CD4-positive, alpha-beta T cell (primary cell): ENCODE measurements at regions not wholly inside any gene's neighbourhood (a gene's known extent, or its start where the extent isn't known, plus 50 kb on each side); places are given as distances from the start of the nearest gene placed in this dataset.

Source experiments
- ATAC-seq: fragments of 200-7000 bp; cut with Tn5 transposase; one replicate; pipeline ENCODE4 v1.10.0; 2022; ENCODE audit warnings: mild to moderate bottlenecking; ENCODE audit not compliant: poor library complexity
- CTCF ChIA-PET: fragments of 350-600 bp; sonication (Branson Sonifier 250); formaldehyde crosslinking; loops from one replicate; lab custom pipeline; 2021; ENCODE audit warnings: antibody characterized with exemption, inconsistent platforms; lab: Charles Lee
- POLR2A ChIA-PET: fragments of 350-600 bp; sonication (Branson Sonifier 250); formaldehyde crosslinking; loops from one replicate; lab custom pipeline; 2021; ENCODE audit warnings: antibody characterized with exemption, inconsistent platforms; lab: Charles Lee
- DNase-seq, 14 experiments: peaks; one replicate each; pipeline ENCODE4 v3.0.0-alpha.2; 2013 to 2020; ENCODE audit warnings: mixed read lengths in 2 of 14
- H3K27ac ChIP-seq, 2 donors: one replicate each; pipeline versions ENCODE4 v1.5.1 to v1.7.0; 2013; ENCODE audit warnings: low read length in 2 of 2, low read depth in 1 of 2, mild to moderate bottlenecking in 1 of 2
- H3K27me3 ChIP-seq, 2 experiments: 1 replicate in 1 of 2; 2 replicates in 1 of 2; pipeline versions ENCODE4 v1.6.1 to v1.7.0; 2013; ENCODE audit warnings: low read length in 2 of 2, control low read depth in 1 of 2, mild to moderate bottlenecking in 1 of 2, moderate library complexity in 1 of 2; ENCODE audit not compliant: insufficient read depth in 2 of 2, control insufficient read depth in 1 of 2
- H3K36me3 ChIP-seq: one replicate; pipeline ENCODE4 v1.6.1; 2013; ENCODE audit warnings: low read length, control low read depth; ENCODE audit not compliant: insufficient read depth
- H3K4me1 ChIP-seq: one replicate; pipeline ENCODE4 v1.6.1; 2013; ENCODE audit warnings: low read length, control low read depth; ENCODE audit not compliant: insufficient read depth
- H3K4me3 ChIP-seq: one replicate; pipeline ENCODE4 v1.5.1; 2013; ENCODE audit warnings: mild to moderate bottlenecking, low read length, moderate library complexity
- H3K9me3 ChIP-seq, 2 experiments: 1 replicate in 1 of 2; 2 replicates in 1 of 2; pipeline versions ENCODE4 v1.6.1 to v1.7.0; 2013; ENCODE audit warnings: low read length in 2 of 2, mild to moderate bottlenecking in 2 of 2, control low read depth in 1 of 2, moderate library complexity in 1 of 2; ENCODE audit not compliant: control insufficient read depth in 1 of 2, insufficient read depth in 1 of 2
- H3K27ac Mint-ChIP-seq: one replicate; pipeline ENCODE4 v1.8.0; 2020; ENCODE audit warnings: mixed read lengths
- H3K27me3 Mint-ChIP-seq: one replicate; pipeline ENCODE4 v1.8.0; 2021; ENCODE audit warnings: mixed read lengths
- H3K36me3 Mint-ChIP-seq: one replicate; pipeline ENCODE4 v1.8.0; 2021; ENCODE audit warnings: low read depth, mixed read lengths
- H3K4me1 Mint-ChIP-seq: one replicate; pipeline ENCODE4 v1.8.0; 2021; ENCODE audit warnings: low read depth, mixed read lengths
- H3K4me3 Mint-ChIP-seq: one replicate; pipeline ENCODE4 v1.8.0; 2020; ENCODE audit warnings: mild to moderate bottlenecking, mixed read lengths
- H3K9me3 Mint-ChIP-seq: one replicate; pipeline ENCODE4 v1.8.0; 2020; ENCODE audit warnings: mixed read lengths
- intact Hi-C, 2 experiments: fragments of 100-400 bp; cut with DNase I in 1 of 2; cut with micrococcal nuclease in 1 of 2; formaldehyde crosslinking; loops; one replicate each; pipeline versions ENCODE4 v1.15.1 to v1.9.0; 2023 to 2025; cut with DNase I, micrococcal nuclease
- TF ChIP-seq, protein P1 (sequence below): fragments of 200-600 bp; IDR thresholded peaks from one replicate; pipeline ENCODE4 v1.8.0; 2022; ENCODE audit warnings: antibody characterized with exemption, mild to moderate bottlenecking

DNA sequence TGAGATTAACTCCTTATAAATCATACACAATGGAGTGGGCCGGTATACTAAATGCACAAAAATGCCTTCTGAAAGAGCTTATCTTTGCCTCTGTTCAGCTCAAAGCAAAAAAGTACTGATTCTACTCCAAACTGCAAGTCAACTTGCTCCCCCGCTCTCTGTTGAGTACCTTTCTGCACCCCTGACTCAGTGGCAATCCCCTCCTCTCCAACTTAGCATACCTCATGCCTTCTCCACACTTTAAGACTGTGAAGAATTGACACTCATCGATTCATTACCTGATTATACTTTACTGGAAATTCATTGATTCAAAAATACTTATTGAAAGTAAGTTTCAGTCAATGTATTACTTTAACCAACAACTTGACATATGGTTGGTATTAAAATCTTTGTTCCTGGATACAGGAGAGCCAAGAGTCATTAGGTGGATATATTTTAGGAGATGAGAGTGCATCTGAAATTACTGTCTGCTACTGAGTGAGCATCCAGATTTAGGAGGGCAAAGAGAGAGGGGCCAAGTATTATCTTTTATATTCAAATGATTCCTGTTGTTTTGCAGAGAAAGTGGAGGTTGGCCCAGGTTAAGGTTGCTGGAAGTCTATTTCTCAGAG, 187.7 kb downstream of the ICOS start:
- Histone ChIP-seq H3K9me3 (no peaks in the 10 kb centered on the region), H3K27ac (no peak overlapping the region), H3K4me1 (no peaks in the 10 kb centered on the region), H3K27me3 (peaks cover 0 to 4% of the 10 kb centered on the region in 2 experiments), H3K4me3 (no peak overlapping the region), H3K36me3 (no peaks in the 10 kb centered on the region)
- Mint-ChIP-seq H3K9me3 (no peaks in the 10 kb centered on the region), H3K27ac (no peak overlapping the region), H3K27me3 (peaks cover 8% of the 10 kb centered on the region), H3K36me3 (no peaks in the 10 kb centered on the region), H3K4me3 (no peak overlapping the region), H3K4me1 (no peaks in the 10 kb centered on the region)
- TF ChIP-seq, protein P1, sequence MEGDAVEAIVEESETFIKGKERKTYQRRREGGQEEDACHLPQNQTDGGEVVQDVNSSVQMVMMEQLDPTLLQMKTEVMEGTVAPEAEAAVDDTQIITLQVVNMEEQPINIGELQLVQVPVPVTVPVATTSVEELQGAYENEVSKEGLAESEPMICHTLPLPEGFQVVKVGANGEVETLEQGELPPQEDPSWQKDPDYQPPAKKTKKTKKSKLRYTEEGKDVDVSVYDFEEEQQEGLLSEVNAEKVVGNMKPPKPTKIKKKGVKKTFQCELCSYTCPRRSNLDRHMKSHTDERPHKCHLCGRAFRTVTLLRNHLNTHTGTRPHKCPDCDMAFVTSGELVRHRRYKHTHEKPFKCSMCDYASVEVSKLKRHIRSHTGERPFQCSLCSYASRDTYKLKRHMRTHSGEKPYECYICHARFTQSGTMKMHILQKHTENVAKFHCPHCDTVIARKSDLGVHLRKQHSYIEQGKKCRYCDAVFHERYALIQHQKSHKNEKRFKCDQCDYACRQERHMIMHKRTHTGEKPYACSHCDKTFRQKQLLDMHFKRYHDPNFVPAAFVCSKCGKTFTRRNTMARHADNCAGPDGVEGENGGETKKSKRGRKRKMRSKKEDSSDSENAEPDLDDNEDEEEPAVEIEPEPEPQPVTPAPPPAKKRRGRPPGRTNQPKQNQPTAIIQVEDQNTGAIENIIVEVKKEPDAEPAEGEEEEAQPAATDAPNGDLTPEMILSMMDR: no peak
- ChIA-PET POLR2A (no interaction called here), CTCF (no interaction called here)
- ATAC-seq (no peak), DNase-seq (no peak)
- intact Hi-C loops: no loop called here

DNA sequence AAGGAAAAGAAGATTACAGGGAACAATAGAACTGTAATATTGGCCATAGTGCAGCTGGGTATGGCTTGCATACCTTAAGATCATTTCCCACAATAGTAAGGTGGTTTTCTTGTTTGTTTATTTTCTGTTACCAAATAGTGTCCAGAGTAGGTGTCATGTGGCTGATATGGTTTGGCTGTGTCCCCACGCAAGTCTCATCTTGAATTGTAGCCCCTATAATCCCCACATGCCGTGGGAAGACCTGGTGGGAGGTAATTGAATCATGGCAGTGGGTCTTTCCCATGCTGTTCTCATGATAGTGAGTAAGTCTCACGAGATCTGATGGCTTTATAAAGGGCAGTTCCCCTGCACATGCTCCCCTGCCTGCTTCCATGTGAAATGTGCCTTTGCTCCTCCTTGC, 190.1 kb downstream of the ICOS start:
- Mint-ChIP-seq H3K27me3 (peaks cover 8% of the 10 kb centered on the region), H3K9me3 (no peaks in the 10 kb centered on the region), H3K4me1 (no peaks in the 10 kb centered on the region), H3K4me3 (no peak overlapping the region), H3K36me3 (no peaks in the 10 kb centered on the region), H3K27ac (no peak overlapping the region)
- Histone ChIP-seq H3K4me3 (no peak overlapping the region), H3K36me3 (no peaks in the 10 kb centered on the region), H3K27me3 (no peaks in the 10 kb centered on the region), H3K9me3 (no peaks in the 10 kb centered on the region), H3K4me1 (no peaks in the 10 kb centered on the region), H3K27ac (no peak overlapping the region)
- CTCF ChIA-PET: no interaction called here
- DNase-seq: no peak
- TF ChIP-seq, protein P1: no peak
- POLR2A ChIA-PET: no interaction called here
- ATAC-seq: no peak
- intact Hi-C loops: no loop called here

DNA sequence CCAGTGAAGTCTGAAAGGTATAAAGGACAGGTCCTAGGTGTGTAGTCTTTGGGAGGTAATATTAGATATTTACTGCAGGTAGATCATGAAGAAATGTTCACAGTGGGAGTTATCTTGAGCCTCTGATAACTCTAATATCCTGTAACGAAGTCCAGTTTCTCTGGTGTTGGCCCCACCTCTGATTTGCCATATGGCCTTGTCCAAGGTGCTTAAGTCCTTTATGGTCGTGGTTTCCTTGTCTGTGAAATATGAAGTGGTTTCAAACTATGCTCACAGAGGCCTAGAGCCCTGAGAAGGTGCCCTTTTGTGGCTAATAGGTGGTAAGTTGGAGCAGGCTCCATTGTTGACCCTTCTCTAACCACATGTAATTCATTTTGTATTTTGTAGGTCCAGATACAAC, 190.7 kb downstream of the ICOS start:
- H3K36me3 ChIP-seq: no peaks in the 10 kb centered on the region
- H3K4me3 ChIP-seq: no peak overlapping the region
- no peaks in the 10 kb centered on the region for H3K27me3 ChIP-seq
- Mint-ChIP-seq H3K27me3 (peaks cover 8% of the 10 kb centered on the region), H3K4me3 (no peak overlapping the region), H3K4me1 (no peaks in the 10 kb centered on the region), H3K36me3 (no peaks in the 10 kb centered on the region), H3K27ac (no peak overlapping the region), H3K9me3 (no peaks in the 10 kb centered on the region)
- H3K9me3 ChIP-seq: no peaks in the 10 kb centered on the region
- intact Hi-C loops: no loop called here
- H3K27ac ChIP-seq: no peak overlapping the region
- ChIA-PET CTCF (no interaction called here), POLR2A (no interaction called here)
- TF ChIP-seq, protein P1: no peak
- DNase-seq (no peak), ATAC-seq (no peak)
- H3K4me1 ChIP-seq: no peaks in the 10 kb centered on the region
